Fibroblast of pulmonary artery (primary cell): ENCODE measurements at regions not wholly inside any gene's neighbourhood (a gene's known extent, or its start where the extent isn't known, plus 50 kb on each side); places are given as distances from the start of the nearest gene placed in this dataset.

Source experiments
- DNase-seq: peaks from one replicate; pipeline ENCODE4 v3.0.0-alpha.2; 2010; ENCODE audit warnings: low read depth
- H3K4me3 ChIP-seq: replicated peaks from 2 replicates; pipeline ENCODE4 v1.5.1; 2011; ENCODE audit warnings: low read depth, mild to moderate bottlenecking, control low read depth, low read length, moderate library complexity
- CTCF ChIP-seq: IDR thresholded peaks from 2 replicates; pipeline ENCODE4 v1.5.1; 2011; ENCODE audit warnings: mild to moderate bottlenecking, control low read depth, low read length, inconsistent platforms; ENCODE audit errors: missing control alignments

GRCh38 chr5:56514245-56514644 lies 281.1 kb upstream of the ANKRD55 start:
- DNase-seq, result no peak
- H3K4me3 ChIP-seq, result no peak overlapping the region
- no peak for TF ChIP-seq CTCF

GRCh38 chr5:56513141-56513540 lies 280.0 kb upstream of the ANKRD55 start:
- DNase-seq, result no peak
- H3K4me3 ChIP-seq, result no peak overlapping the region
- no peak for TF ChIP-seq CTCF

GRCh38 chr5:56512313-56512996 lies 279.3 kb upstream of the ANKRD55 start:
- H3K4me3 ChIP-seq, result no peak overlapping the region
- no peak for TF ChIP-seq CTCF
- DNase-seq, result no peak

- H3K4me3 ChIP-seq, result no peak overlapping the region
- TF ChIP-seq CTCF, result no peak
Observed at GRCh38 chr5:56511326-56511841, 278.3 kb upstream of the ANKRD55 start.

GRCh38 chr5:56508249-56508648 lies 275.1 kb upstream of the ANKRD55 start:
- no peak overlapping the region for H3K4me3 ChIP-seq
- no peak for DNase-seq
- no peak for TF ChIP-seq CTCF

More at GRCh38 chr5:56511326-56511841, 278.3 kb upstream of the ANKRD55 start:
- no peak for DNase-seq

GRCh38 chr5:56507351-56507930 lies 274.3 kb upstream of the ANKRD55 start:
- DNase-seq, result no peak
- H3K4me3 ChIP-seq, result no peak overlapping the region
- no peak for TF ChIP-seq CTCF
